ENCODE measurements at regions not wholly inside any gene's neighbourhood (a gene's known extent, or its start where the extent isn't known, plus 50 kb on each side); places are given as distances from the start of the nearest gene placed in this dataset.
"Not testable (repeated sequence)": the region's sequence is repeated elsewhere in the genome, so short reads cannot be mapped to it uniquely, and the experiment has no call there.

DNA sequence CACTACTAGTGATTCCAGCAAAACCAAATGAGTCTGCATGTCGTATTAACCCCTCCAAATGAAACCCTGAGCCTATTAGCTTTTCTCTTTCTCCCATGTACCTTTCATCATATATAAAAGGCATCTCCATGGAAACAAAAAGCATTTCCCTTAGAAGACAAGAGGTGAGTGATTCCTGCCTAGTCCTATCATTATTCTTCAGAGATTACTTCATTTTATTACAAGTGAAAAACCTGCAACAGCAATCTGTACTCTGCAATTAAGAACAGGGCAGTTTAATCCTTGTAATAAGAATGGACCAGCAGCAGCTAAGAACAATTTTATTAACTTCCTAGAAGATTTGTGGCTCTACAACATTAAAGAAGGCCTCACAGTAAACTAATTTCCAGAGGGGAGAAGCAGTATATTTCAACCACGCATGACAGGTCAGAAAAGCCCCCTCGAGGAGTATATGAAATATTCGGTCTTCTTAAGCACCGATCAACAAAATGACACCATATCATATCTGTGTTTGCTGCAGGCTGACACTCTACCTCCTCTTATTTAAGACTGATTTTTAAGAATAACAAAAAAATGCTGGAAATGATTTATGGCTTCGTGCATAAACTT is 132.3 kb upstream of the TFPI start:
- no peak for DNase-seq

DNA sequence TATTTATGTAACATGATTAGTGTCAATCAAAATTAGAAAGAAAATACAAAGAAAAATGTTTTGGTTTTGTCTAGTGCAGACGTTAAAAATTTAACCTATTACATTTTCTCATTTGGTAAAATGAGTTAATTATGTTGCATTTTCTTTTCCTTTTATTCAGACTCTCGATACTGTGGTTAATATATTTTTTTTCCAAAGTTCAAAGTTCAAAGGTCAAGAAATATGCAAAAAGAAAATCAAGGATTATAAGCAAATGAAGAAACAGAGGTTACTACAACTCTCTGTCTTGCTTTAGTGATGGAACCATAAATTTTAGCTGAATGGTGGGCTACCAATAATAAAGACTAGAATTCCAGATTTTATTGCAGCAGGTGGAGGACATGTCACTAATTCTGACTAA is 133.3 kb upstream of the TFPI start:
- DNase-seq = no peak

DNA sequence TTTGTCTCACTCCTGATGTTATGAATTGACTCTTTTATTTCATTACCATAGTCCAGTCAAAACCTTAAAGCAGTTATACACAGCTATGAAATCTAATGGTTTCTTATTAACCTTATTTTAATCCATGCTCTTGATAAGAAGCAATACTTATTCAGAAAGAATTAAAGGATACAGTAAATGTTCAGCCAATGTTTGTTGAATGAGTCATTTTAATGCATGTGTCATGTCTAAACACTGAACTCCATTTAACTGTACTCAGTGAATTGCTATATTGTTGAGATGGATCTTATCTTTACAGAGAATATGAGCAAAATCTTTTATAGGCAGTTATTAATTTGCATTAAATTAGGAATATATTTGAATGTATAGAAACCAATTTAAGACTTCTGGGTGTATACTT is 135.1 kb upstream of the TFPI start:
- DNase-seq = no peak

DNA sequence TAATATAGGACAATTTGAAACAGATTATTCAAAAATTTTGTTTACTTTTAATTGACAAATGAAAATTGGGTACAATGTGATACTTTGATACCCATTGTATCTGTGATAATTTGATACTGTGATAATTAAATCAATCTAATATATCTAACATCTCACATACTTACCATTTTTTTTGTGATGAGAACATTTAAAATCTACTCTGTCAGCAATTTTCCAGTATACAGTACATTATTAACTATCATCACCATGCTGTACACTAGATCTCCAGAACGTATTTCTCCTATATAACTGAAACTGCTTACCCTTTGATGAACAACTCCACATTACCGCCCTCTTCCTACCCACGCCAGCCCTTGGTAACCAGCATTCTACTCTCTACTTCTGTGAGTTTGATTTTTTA is 139.7 kb upstream of the TFPI start:
- no peak for DNase-seq

DNA sequence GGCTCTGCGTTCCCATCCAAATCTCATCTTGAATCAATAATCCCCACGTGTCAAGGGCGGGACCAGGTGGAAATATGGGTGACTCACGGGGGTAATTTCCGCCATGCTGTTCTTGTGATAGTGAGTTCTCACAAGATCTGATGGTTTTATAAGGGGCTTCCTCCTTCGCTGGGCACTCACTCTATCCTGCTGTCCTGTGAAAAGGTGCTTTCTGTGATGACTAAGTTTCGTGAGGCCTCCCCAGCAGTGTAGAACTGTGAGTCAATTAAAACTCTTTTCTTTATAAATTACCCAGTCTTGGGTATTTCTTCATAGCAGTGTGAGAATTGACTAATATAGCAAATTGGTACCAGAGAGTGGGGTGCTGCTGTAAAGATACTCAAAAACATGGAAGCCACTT is 142.4 kb upstream of the TFPI start:
- not testable (repeated sequence) for DNase-seq

DNA sequence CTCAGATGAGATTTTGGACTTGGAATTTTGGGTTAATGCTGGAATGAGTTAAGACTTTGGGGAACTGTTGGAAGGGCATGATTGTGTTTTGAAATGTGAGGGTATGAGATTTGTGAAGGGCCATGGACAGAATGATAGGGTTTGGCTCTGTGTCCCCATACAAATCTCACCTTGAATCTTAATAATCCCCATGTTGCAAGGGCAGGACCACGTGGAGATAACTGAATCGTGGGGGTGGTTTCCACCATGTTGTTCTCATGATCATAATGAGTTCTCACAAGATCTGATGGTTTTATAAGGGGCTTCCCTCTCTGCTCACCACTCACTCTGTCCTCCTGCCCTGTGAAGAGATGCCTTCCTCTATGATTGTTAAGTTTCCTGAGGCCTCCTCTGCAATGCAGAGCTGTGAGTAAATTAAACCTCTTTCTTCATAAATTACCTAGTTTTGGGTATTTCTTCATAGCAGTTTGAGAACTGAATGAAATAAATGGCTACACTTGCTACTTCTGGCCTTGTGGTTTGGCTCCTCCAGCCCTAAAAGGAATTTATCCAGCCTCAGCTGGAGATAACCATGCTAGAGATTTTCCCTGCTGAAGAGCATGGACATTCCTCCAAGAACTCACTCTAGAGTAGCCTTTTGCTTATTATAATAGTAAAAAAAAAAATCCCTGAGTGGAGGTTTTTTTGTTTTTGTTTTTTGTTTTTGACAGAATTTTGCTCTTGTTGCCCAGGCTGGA is 144.3 kb upstream of the TFPI start:
- DNase-seq = no peak

DNA sequence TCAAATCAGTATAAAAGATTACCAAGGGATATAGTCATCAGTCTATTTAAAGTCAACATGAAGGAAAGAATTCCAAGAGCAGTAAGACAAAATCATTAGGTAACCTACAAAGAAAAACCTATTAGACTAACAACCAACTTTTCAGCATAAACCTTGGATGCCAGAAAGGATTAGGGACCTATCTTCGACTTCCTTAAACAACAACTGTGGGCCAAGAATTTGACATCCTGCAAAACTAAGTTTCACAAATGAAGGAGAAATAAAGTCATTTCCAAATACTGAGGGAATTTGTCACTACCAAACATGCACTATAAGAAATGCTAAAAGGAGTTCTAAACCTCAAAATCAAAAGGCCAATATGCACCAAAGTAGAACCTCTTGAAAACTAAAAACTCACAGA is 147.9 kb upstream of the TFPI start:
- no peak for DNase-seq

DNA sequence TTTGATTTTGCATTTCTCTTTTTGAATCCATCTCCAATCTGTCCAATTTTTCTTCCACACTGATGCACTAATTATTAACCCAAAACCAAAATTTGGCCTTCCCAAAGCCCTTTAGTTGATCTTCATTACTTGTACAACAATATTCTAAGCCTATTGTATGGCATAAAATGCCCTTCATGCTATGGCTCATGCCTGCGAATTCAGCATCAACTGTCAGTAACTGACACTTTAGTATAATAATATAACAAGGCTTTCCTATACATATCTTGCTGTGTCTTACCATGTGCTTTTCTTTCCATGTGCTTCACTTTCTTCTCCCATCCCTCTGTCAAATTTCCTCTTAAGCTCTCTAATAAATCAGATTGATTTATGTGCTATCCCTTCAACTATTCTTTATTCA is 154.0 kb upstream of the TFPI start:
- DNase-seq = no peak

DNA sequence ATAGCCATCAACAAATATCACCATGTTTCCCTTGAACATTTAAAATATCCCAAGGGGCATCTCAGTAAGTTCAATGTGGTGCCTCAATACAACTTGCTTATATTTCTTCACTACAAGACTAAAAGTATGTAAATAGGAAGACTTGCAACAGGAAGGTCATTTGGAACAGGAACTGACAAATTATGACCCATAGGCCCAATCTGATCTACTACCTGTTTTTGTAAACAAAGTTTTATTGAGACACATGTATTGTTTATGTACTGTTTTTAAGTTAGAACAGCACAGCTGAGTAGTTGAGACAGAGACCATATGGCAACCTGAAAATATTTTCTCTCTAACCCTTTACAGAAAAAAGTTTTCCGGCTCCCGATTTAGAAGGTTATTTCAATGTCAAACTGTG is 154.8 kb upstream of the TFPI start:
- DNase-seq = no peak

DNA sequence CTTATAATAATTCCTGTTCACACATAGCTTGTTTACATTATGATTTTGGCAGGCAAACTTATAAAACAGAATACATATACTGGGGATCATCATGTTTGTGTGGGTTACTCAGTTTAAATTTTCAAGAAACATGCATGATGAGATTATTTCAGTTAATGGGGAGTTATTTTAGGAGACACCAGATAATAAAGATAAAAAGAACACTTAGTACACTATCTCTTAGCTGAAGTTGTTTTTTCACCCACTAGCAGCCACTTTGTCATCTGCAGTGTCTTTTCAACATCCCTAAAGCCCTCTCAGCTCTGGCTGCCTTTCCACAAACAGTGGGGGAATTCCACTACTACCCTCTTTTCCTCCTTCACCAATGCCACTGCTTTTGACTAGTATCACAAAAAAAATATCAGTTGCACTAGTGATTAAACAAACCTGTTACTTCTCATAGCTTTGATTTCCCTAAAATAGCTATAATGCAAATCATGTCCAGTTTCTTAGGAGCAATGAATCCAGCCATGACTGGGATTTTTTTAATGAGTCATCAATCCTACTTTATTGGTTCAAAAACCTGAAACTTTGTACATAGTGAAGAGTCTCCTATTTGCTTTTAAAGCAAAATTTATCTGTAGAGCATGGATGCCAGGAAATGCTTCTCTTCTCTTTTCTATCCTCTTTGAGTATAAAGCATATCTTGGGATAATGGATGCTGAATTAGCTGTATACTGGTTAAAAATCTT is 156.7 kb upstream of the TFPI start:
- no peak for DNase-seq

DNA sequence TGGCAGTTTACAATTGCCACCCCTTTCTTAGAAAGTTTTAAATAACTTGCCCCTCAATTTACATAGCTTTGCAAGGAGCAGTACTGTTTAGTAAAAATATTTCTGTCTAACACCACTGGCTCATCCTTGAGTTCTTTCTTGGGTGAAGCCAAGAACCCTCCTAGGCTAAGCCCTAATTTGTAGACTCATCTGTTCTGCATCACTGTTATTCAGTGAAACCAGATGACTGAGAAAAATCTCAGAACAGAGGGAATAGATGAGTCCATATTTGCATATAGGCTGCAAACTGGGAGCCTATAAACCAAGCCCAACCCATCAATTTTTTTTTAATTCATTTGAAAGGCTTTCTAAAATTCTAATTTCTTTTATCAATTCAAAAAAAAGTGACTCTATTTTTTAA is 161.4 kb upstream of the TFPI start:
- DNase-seq = no peak

DNA sequence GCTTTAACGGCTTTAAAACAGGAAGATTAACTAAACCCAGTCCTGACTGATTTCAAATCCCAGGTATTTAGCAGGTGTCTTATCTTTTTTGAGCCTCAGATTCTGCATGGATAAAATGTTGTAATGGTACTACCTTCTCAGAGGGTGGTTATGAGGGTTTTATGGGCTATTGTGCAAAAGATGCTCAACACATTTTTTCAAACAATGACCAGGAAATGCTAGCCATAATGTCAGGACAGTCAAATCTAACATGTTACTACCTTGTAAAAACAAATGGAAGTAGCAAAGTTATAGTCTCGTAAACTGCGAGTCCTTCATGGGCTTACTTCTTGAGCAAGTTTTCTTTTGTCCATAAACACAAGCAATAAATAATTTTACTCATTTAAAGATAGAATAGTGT is 162.1 kb upstream of the TFPI start:
- DNase-seq = no peak

DNA sequence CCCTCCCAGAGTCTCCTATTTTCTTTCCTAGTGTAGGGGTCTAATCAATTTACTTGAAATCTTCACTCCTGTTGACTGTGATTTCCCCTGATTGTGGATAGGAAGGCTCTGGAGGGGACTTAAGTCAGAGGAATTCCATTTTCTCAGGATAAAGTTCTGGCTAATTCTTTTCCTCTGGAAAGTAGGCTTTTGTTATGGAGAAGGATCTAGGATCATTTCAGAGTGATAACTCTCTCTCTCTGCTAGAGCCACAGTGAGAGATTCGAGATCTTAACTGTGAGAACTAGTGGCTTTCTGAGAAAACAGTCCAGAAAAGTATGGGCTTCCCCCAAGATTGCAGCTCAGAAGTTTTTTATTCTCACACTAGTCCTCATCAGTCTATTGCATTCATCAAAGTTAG is 163.9 kb upstream of the TFPI start:
- DNase-seq = no peak

DNA sequence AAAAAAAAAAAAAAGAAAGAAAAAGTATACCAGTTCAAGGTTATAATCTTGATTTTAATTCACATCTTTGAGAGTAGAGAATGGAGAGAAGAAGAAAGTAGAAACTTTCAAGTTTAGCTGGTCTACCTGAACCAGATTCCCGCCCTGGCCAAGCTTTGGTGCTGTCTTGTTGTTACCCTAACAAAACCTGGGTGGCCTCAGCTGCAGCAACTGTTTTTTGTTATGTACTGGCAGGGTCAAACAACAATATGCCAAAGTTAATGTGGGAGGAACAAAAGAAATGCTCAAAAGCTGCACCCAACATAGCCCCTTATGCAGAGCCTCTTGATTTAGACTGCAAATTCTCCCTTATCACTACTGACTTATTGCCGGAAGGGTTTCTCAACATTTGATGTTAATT is 165.3 kb upstream of the TFPI start:
- DNase-seq = no peak

DNA sequence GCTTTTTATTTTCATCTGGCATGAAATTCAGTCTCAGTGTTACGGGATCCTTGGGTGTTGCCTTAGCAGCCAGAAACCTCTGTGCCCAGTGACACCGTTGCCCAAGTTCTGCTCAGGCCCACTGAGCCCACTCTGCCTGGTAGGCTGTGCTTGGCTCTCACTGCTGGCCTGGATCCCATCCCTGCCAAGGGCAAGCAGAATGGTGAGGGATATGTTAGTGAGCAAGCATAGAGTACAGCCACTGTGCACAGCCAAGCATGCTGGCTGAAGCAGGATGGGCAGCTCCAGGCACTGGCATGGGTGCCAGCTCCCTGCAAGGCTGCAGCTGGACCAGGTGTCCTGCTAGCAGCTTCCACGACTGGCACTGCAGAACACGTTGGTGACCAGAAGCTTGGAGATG is 194.7 kb upstream of the TFPI start:
- peak in 2 of 14 donors; percentile 5 to 6 for DNase-seq

DNA sequence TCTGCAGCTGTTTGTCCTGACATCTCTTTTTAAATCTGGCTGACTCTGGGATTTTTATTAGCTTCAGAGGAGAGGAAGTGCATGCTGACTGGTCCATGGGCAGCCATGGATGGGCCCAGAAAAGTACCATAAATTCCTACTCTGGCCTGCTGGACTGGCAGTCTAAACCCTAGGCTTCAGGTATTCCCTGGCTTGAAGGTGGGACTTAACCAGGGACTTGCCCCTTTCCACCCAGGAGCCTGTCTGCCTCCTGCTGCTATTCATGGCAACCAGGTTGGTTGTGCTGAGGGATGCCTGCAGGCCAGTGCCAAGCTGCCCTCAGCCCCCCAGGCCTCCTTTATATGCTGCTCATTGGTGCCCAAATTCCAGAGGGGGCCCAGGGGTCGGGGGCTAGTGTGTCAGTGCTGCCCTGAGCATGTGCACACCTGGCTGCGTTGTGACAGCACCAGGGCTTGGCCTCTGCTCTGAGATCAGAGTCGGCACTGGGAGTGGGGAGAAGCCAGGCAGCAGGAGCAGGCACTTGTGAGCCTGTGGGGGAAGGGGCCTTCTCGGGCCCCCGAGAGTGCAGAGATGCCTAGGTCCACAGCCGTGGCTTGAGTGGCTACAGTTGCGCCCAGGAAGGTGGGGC is 195.7 kb upstream of the TFPI start:
- DNase-seq = no peak

DNA sequence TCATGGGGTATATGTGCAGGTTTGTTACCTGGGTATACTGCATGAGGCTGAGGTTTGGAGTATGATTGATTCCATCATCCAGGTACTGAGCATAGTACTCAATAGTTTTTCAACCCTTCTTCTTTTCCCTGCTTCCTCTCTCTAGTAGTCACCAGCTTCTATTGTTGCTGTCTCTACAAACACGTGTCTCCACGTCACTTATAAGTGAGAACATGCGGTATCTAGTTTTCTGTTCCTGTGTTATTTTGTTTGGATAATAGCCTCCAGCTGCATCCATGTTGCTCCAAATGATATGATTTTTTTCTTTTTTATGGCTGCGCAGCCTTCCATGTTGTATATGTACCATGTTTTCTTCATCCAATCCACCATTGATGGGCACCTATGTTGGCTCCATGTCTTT is 214.8 kb upstream of the TFPI start:
- DNase-seq = no peak

DNA sequence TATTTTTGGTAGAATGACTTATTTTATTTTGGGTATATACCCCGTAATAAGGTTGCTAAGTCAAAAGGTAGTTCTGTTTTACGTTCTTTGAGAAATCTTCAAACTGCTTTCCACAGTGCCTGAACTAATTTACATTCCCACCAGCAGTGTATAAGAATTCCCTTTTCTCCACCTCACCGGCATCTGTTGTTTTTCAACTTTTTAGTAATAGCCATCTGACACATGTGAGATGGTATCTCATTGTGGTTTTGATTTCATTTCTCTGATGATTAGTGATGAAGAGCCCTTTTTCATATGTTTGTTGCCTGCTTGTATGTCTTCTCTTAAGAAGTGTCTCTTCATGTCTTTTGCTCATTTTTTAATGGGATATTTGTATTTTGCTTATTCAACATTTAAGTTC is 215.2 kb upstream of the TFPI start:
- DNase-seq = no peak

DNA sequence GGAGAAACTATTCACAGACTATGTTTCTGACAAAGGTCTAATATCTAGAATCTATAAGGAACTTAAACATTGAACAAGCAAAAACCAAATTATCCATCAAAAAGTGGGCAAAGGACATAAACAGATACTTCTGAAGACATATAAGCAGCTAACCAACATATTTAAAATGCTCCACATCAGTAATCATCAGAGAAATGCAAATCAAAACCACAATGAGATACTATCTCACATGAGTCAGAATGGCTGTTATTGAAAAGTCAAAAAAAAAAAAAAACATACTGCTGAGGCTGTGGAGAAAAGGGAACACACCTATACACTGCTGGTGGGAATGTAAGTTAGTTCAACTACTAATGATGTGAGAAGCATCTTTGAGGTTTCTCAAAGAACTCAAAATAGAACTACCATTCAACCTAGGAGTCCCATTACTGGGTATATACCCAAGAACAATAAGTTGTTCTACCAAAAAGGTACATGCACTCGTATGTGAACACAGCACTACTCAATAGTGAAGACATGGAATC is 220.4 kb upstream of the TFPI start:
- DNase-seq = no peak

DNA sequence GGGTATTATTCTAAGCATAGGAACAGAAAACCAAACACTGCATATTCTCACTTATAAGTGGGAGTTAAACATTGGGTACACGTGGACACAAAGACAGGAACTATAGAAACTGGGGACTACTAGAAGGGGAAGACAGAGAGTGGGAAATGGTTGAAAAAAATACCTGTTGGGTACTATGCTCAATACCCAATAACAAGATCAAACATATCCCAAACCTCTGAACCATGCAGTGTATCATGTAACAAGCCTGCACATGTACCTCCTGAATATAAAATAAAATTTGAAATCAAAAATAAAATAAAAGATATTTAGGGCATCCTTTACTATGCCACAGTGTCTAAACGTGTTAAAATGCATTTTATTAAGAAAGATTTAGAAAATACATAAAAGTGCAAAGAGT is 221.0 kb upstream of the TFPI start:
- DNase-seq = no peak

DNA sequence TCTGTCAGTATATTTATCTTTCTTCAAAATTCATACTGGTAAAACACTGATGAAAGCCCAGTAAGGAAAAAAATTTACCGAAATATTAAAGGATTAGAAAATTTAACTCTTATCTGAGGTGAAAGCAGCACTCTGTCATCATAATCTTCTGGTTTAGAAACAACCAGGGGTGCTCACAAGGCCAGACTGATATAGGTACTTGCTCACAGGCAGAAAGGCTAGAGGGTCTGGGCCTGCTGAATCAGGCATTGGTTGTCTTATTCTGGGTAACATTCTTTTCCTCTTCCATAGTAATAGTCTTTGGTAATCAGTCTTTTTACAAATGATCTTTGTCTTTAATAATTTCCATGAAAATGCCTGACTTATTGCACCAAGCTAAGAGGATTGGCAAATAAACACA is 221.4 kb upstream of the TFPI start:
- DNase-seq = no peak

DNA sequence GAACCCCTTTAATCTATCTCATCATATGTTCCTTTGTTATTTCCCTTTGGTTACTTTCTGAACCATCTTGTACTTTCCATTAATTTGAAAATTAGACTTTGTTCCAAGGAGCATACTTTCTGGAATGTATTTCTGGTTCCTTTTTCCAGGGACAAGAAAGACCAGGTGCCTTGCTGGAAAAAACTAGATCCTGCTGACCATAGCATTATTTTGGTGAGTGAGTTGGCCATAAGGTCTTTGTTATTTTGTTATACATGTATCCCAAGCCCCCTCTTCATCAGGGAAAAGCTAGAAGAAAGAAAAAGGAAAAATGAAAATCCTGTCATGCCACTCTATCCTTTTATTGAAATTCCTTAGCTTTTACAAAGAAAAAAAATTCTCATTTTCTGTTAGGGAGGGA is 228.1 kb upstream of the TFPI start:
- DNase-seq = no peak

DNA sequence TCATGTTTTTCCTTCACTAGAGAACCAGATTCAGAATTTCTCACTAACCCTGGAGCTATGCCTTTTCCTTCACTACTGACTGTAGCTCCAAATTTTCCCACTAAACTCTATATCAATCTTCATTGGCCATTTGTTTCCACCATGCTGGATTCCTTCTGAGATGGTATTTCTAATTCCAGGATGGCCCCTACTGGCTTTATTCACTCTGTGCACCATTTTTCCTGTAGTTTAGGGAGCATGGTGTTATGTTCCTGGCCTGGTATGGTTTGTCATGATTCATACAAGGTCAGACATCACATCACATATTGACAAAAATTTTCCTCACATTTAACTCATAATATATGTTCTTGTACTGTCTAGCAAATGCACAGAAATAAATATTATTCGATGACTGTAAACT is 229.2 kb upstream of the TFPI start:
- no peak for DNase-seq
